OCI-LY7 (cell line): ENCODE measurements at regions not wholly inside any gene's neighbourhood (a gene's known extent, or its start where the extent isn't known, plus 50 kb on each side); places are given as distances from the start of the nearest gene placed in this dataset.

ENCODE experiments used
- BruUV-seq: library from RNA; stranded (reverse); fragments of 400-500 nt; replicated peaks from 2 replicates; lab custom pipeline; 2021; lab: Mats Ljungman, UMichigan
- CTCF ChIA-PET: fragments of 300-600 bp; sonication (Branson Sonifier 250); formaldehyde crosslinking; loops from one replicate; lab custom pipeline; 2022; ENCODE audit warnings: antibody characterized with exemption; ENCODE audit not compliant: unreplicated experiment; lab: Charles Lee
- POLR2A ChIA-PET: fragments of 300-600 bp; sonication (Branson Sonifier 250); formaldehyde crosslinking; loops from one replicate; lab custom pipeline; 2022; ENCODE audit warnings: antibody characterized with exemption; lab: Charles Lee
- DNase-seq: peaks from one replicate; pipeline ENCODE4 v3.0.0-alpha.2; 2015; ENCODE audit warnings: low spot score
- H2AFZ ChIP-seq: fragments of 200-600 bp; sonication (generic), shearing (Covaris generic); 2 replicates; pipeline ENCODE4 v1.6.1; 2014; ENCODE audit warnings: mild to moderate bottlenecking, antibody characterized with exemption, low read length, moderate library complexity
- H3K27ac ChIP-seq: fragments of 200-600 bp; sonication (generic); 2 replicates; pipeline ENCODE4 v1.5.1; 2014; ENCODE audit warnings: mixed run types, low read depth, mild to moderate bottlenecking, moderate library complexity, low read length, inconsistent platforms; ENCODE audit not compliant: poor library complexity, severe bottlenecking
- H3K36me3 ChIP-seq: fragments of 200-600 bp; sonication (generic); 2 replicates; pipeline ENCODE4 v1.6.1; 2014; ENCODE audit warnings: mild to moderate bottlenecking, antibody characterized with exemption, low read length, moderate library complexity, mixed read lengths; ENCODE audit not compliant: insufficient read depth
- H3K4me1 ChIP-seq: fragments of 200-600 bp; sonication (generic); 2 replicates; pipeline ENCODE4 v1.5.1; 2014; ENCODE audit warnings: mild to moderate bottlenecking, low read length; ENCODE audit not compliant: insufficient read depth, poor library complexity, severe bottlenecking
- H3K4me2 ChIP-seq: fragments of 200-600 bp; sonication (generic); 2 replicates; pipeline ENCODE4 v1.6.1; 2014; ENCODE audit warnings: mild to moderate bottlenecking, low read length
- H3K4me3 ChIP-seq: fragments of 200-600 bp; sonication (generic); 2 replicates; pipeline ENCODE4 v1.5.1; 2014; ENCODE audit warnings: mild to moderate bottlenecking, low read depth, low read length; ENCODE audit not compliant: poor library complexity, severe bottlenecking
- H3K79me2 ChIP-seq: fragments of 200-600 bp; sonication (generic); 2 replicates; pipeline ENCODE4 v1.6.1; 2016; ENCODE audit warnings: low read depth, mild to moderate bottlenecking, low read length, moderate library complexity, mixed read lengths; ENCODE audit not compliant: insufficient read depth
- H3K9me2 ChIP-seq: fragments of 200-600 bp; sonication (generic); 2 replicates; pipeline ENCODE4 v1.6.1; 2016; ENCODE audit warnings: mild to moderate bottlenecking, low read length, mixed read lengths; ENCODE audit not compliant: insufficient read depth
- H3K9me3 ChIP-seq: fragments of 200-600 bp; sonication (generic); 2 replicates; pipeline ENCODE4 v1.6.1; 2014; ENCODE audit warnings: mild to moderate bottlenecking, mixed run types, low read length, mixed read lengths
- H4K20me1 ChIP-seq: fragments of 200-600 bp; sonication (generic); 2 replicates; pipeline ENCODE4 v1.6.1; 2014; ENCODE audit warnings: mild to moderate bottlenecking, antibody characterized with exemption, low read length, moderate library complexity, mixed read lengths; ENCODE audit not compliant: insufficient read depth
- EZH2phosphoT487 ChIP-seq: fragments of 200-600 bp; sonication (generic); IDR thresholded peaks from 2 replicates; pipeline ENCODE4 v1.6.1; 2018; ENCODE audit warnings: low read depth, borderline replicate concordance, mild to moderate bottlenecking, mixed run types, antibody characterized with exemption, low read length, moderate library complexity, mixed read lengths
- intact Hi-C: fragments of 100-400 bp; cut with micrococcal nuclease; formaldehyde crosslinking; loops from one replicate; pipeline ENCODE4 v1.10.0; 2022; ENCODE audit not compliant: unreplicated experiment
- TF ChIP-seq, protein P1 (sequence below): fragments of 200-600 bp; sonication (generic); conservative IDR thresholded peaks from 2 replicates; pipeline ENCODE4 v1.5.1; 2014; ENCODE audit warnings: mild to moderate bottlenecking, antibody characterized with exemption, low read length, moderate library complexity, mixed read lengths

DNA sequence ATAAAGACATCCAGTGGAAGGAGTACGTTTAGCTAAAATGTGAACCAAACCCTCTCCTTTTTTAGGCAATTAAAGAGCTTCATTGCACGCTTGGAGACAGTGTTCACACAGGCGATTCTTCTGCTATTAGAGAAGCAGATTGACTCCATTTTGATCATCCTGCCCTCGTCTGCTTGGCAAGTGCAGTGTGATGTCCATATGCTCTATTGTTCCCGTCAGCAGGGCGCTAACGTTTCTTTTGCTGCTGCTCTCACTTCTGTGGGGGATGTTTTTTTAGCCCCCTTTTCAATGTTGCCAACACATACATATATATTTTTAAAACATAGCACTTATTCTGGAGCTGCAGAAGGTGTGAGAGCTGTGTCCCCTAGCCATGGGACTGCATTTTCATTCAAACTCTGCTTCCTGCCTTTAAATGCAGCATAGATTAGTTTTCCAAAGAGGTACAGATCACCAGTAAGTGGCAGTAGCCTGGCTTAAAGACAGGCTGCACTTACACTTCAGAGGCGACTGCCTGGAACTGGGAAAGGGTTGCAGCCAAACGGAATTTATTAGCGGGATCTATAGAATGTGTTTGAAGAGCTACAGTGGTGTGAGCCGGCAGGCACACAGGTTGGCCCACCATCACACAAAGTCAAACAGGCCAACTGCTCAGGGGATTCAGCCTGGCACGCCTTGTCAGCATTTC, 292.6 kb upstream of the DPH6 start:
- H3K4me1 ChIP-seq, result no peaks in the 10 kb centered on the region

DNA sequence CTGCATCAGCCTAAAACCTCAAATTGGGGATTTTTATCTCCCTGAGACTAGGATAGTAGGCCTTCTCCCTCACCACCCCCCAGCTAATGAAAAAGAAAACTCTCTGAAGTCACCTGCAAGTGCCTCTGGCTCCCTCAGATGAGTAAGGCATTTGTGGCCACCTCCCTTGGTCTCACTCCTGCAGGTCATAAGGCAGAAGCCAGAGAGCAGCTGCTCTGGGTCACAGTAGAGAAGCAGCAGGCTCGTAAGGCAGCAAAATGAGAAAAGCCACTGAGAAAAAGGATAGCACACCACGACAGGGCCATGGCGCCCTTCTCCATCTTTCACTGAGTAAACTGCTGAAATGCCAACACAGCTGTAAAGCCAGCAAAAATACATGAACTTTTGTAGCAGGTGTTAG, 296.7 kb upstream of the DPH6 start:
- no peaks in the 10 kb centered on the region for H4K20me1 ChIP-seq
- TF ChIP-seq, protein P1, sequence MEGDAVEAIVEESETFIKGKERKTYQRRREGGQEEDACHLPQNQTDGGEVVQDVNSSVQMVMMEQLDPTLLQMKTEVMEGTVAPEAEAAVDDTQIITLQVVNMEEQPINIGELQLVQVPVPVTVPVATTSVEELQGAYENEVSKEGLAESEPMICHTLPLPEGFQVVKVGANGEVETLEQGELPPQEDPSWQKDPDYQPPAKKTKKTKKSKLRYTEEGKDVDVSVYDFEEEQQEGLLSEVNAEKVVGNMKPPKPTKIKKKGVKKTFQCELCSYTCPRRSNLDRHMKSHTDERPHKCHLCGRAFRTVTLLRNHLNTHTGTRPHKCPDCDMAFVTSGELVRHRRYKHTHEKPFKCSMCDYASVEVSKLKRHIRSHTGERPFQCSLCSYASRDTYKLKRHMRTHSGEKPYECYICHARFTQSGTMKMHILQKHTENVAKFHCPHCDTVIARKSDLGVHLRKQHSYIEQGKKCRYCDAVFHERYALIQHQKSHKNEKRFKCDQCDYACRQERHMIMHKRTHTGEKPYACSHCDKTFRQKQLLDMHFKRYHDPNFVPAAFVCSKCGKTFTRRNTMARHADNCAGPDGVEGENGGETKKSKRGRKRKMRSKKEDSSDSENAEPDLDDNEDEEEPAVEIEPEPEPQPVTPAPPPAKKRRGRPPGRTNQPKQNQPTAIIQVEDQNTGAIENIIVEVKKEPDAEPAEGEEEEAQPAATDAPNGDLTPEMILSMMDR, result no peak
- no peak for TF ChIP-seq EZH2phosphoT487
- no peak overlapping the region for H3K27ac ChIP-seq
- H3K79me2 ChIP-seq, result no peaks in the 10 kb centered on the region
- no peak overlapping the region for H3K4me3 ChIP-seq
- POLR2A ChIA-PET, result interaction anchor here (0.6 to 1.0 kb wide), 2 partner anchors 8 to 245 kb away, joined by 3 read pairs; no protein-coding TSS in a partner anchor
- no peaks in the 10 kb centered on the region for H3K9me3 ChIP-seq
- no peaks in the 10 kb centered on the region for H3K36me3 ChIP-seq
- H3K4me1 ChIP-seq, result no peaks in the 10 kb centered on the region
- H3K9me2 ChIP-seq, result no peaks in the 10 kb centered on the region
- no peak for DNase-seq
- no peak overlapping the region for H3K4me2 ChIP-seq
- no TSS peak for BruUV-seq
- no peak overlapping the region for H2AFZ ChIP-seq
- CTCF ChIA-PET, result no interaction called here
- intact Hi-C loops, result no loop called here

More for the DNA sequence above, 292.6 kb upstream of the DPH6 start:
- Histone ChIP-seq H3K36me3 (no peaks in the 10 kb centered on the region), H3K9me2 (no peaks in the 10 kb centered on the region), H3K9me3 (no peaks in the 10 kb centered on the region), H3K27ac (no peak overlapping the region), H3K4me3 (no peak overlapping the region), H3K79me2 (no peaks in the 10 kb centered on the region), H3K4me2 (no peak overlapping the region), H2AFZ (no peak overlapping the region), H4K20me1 (no peaks in the 10 kb centered on the region)
- TF ChIP-seq, protein P1, result no peak
- TF ChIP-seq EZH2phosphoT487, result no peak
- CTCF ChIA-PET, result no interaction called here
- POLR2A ChIA-PET, result no interaction called here
- no TSS peak for BruUV-seq
- no peak for DNase-seq
- intact Hi-C loops, result no loop called here

DNA sequence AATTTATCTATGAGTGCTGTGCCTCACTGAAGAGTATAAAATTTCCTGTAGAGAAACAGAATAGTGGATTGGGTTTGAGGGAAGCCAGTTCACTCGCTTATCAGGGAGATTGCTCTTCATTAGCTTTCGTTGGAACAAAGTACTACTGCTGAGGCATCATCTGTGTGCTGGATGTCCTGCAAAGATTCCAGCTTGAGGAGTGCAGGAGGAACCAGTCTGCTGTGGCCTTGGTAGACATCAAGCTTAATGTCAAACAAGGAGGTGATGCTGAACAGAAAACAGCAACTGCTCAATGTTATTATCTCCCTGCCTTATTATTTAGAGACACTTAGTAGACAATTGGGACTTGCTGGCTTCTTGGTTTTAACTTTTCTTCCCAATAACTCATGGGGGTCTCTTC, 297.5 kb upstream of the DPH6 start:
- Histone ChIP-seq H3K9me2 (no peaks in the 10 kb centered on the region), H2AFZ (no peak overlapping the region), H3K27ac (no peak overlapping the region), H3K4me1 (no peaks in the 10 kb centered on the region), H3K4me2 (no peak overlapping the region), H4K20me1 (no peaks in the 10 kb centered on the region), H3K9me3 (no peaks in the 10 kb centered on the region), H3K79me2 (no peaks in the 10 kb centered on the region), H3K36me3 (no peaks in the 10 kb centered on the region), H3K4me3 (no peak overlapping the region)
- intact Hi-C loops, result no loop called here
- TF ChIP-seq, protein P1, result no peak
- TF ChIP-seq EZH2phosphoT487, result no peak
- no peak for DNase-seq
- CTCF ChIA-PET, result no interaction called here
- POLR2A ChIA-PET, result no interaction called here
- no TSS peak for BruUV-seq
